ENCODE measurements at regions not wholly inside any gene's neighbourhood (a gene's known extent, or its start where the extent isn't known, plus 50 kb on each side); places are given as distances from the start of the nearest gene placed in this dataset.

GRCh38 chr5:159642379-159642778 lies 273.9 kb upstream of the ADRA1B start:
- ATAC-seq, result no peak
- Histone ChIP-seq H3K4me1 (no peaks in the 10 kb centered on the region), H3K27ac (no peak overlapping the region), H3K4me3 (no peak overlapping the region), H3K36me3 (no peaks in the 10 kb centered on the region), H3K9me3 (no peaks in the 10 kb centered on the region), H3K27me3 (no peaks in the 10 kb centered on the region)
- TF ChIP-seq EP300 (IDR thresholded peaks at IDR 0.05), result no peak
- no peak for TF ChIP-seq POLR2AphosphoS5 (IDR thresholded peaks at IDR 0.05)
- no peak for TF ChIP-seq CTCF (IDR thresholded peaks at IDR 0.05)
- WGBS, 2 donors (ENCODE audit: low coverage in 1 of 2), result 89 to 100% methylated on average over 1 to 2 of the region's 2 CpGs

- TF ChIP-seq CTCF (IDR thresholded peaks at IDR 0.05) (no peak), POLR2AphosphoS5 (IDR thresholded peaks at IDR 0.05) (no peak), EP300 (IDR thresholded peaks at IDR 0.05) (no peak), POLR2A (IDR thresholded peaks at IDR 0.05) (no peak)
- Histone ChIP-seq H3K9me3 (no peaks in the 10 kb centered on the region), H3K4me3 (no peak overlapping the region), H3K36me3 (no peaks in the 10 kb centered on the region), H3K4me1 (no peaks in the 10 kb centered on the region), H3K27me3 (no peaks in the 10 kb centered on the region), H3K27ac (no peak overlapping the region)
- no peak for ATAC-seq
- 15 to 25% methylated on average over 1 of the region's 1 CpG for WGBS, 2 donors (ENCODE audit: low coverage in 1 of 2)
Measured at GRCh38 chr5:159644053-159644452, 272.2 kb upstream of the ADRA1B start.

- Histone ChIP-seq H3K9me3 (no peaks in the 10 kb centered on the region), H3K4me1 (no peaks in the 10 kb centered on the region), H3K4me3 (no peak overlapping the region), H3K27ac (no peak overlapping the region), H3K36me3 (no peaks in the 10 kb centered on the region), H3K27me3 (no peaks in the 10 kb centered on the region)
- 78 to 86% methylated on average over 6 to 7 of the region's 7 CpGs for WGBS, 2 donors (ENCODE audit: low coverage in 1 of 2)
- no peak for ATAC-seq
- TF ChIP-seq POLR2AphosphoS5 (IDR thresholded peaks at IDR 0.05) (no peak), CTCF (IDR thresholded peaks at IDR 0.05) (no peak), POLR2A (IDR thresholded peaks at IDR 0.05) (no peak), EP300 (IDR thresholded peaks at IDR 0.05) (no peak)
Measured at GRCh38 chr5:159645179-159645846, 271.0 kb upstream of the ADRA1B start.

- H3K27me3 ChIP-seq, result no peaks in the 10 kb centered on the region
- H3K4me3 ChIP-seq, result no peak overlapping the region
- H3K27ac ChIP-seq, result no peak overlapping the region
- no peak for ATAC-seq
- H3K36me3 ChIP-seq, result no peaks in the 10 kb centered on the region
- 60 to 94% methylated on average over 2 of the region's 2 CpGs for WGBS, 2 donors (ENCODE audit: low coverage in 1 of 2)
- H3K9me3 ChIP-seq, result no peaks in the 10 kb centered on the region
- H3K4me1 ChIP-seq, result no peaks in the 10 kb centered on the region
- no peak for TF ChIP-seq CTCF (IDR thresholded peaks at IDR 0.05)
Measured at GRCh38 chr5:159650803-159651202, 265.5 kb upstream of the ADRA1B start.

- no peaks in the 10 kb centered on the region for H3K9me3 ChIP-seq
- 56 to 86% methylated on average over 3 of the region's 3 CpGs for WGBS, 2 donors (ENCODE audit: low coverage in 1 of 2)
- H3K36me3 ChIP-seq, result no peaks in the 10 kb centered on the region
- no peak overlapping the region for H3K27ac ChIP-seq
- ATAC-seq, result no peak
- no peaks in the 10 kb centered on the region for H3K4me1 ChIP-seq
- no peaks in the 10 kb centered on the region for H3K27me3 ChIP-seq
- H3K4me3 ChIP-seq, result no peak overlapping the region
- no peak for TF ChIP-seq POLR2A (IDR thresholded peaks at IDR 0.05)
- no peak for TF ChIP-seq EP300 (IDR thresholded peaks at IDR 0.05)
- TF ChIP-seq CTCF (IDR thresholded peaks at IDR 0.05), result no peak
- TF ChIP-seq POLR2AphosphoS5 (IDR thresholded peaks at IDR 0.05), result no peak
Measured at GRCh38 chr5:159655757-159656409, 260.4 kb upstream of the ADRA1B start.

Data from gastroesophageal sphincter (tissue), 4 donors.